Prostate gland (tissue), 2 donors: ENCODE measurements at regions not wholly inside any gene's neighbourhood (a gene's known extent, or its start where the extent isn't known, plus 50 kb on each side); places are given as distances from the start of the nearest gene placed in this dataset.
"Not testable (repeated sequence)": the region's sequence is repeated elsewhere in the genome, so short reads cannot be mapped to it uniquely, and the experiment has no call there.

Experiments used
- DNase-seq: peaks from one replicate; pipeline ENCODE4 v3.0.0-alpha.2; 2019; ENCODE audit warnings: low spot score
- H3K27ac ChIP-seq, 2 donors: fragments of 200-600 bp; sonication (generic); 2 replicates each; pipeline ENCODE4 v1.5.1; 2017 to 2019
- H3K27me3 ChIP-seq: fragments of 200-600 bp; sonication (generic); replicated peaks from 2 replicates; pipeline ENCODE4 v1.5.1; 2019; ENCODE audit not compliant: insufficient read depth
- H3K36me3 ChIP-seq, 2 donors: fragments of 200-600 bp; sonication (generic); 1 replicate in 1 of 2; 2 replicates in 1 of 2; pipeline versions ENCODE4 v1.5.1 to v1.8.1; 2017 to 2019
- H3K4me1 ChIP-seq: fragments of 200-600 bp; sonication (generic); replicated peaks from 2 replicates; pipeline ENCODE4 v1.5.1; 2019
- H3K4me3 ChIP-seq, 2 donors: fragments of 200-600 bp; sonication (generic); 2 replicates each; pipeline ENCODE4 v1.5.1; 2017 to 2019
- H3K9me3 ChIP-seq: fragments of 200-600 bp; sonication (generic); 2 replicates; pipeline ENCODE4 v1.5.1; 2017
- POLR2A ChIP-seq: fragments of 450-650 bp; IDR thresholded peaks from one replicate; pipeline ENCODE4 v1.6.1; 2016; ENCODE audit warnings: antibody characterized with exemption, mild to moderate bottlenecking
- POLR2AphosphoS5 ChIP-seq: sonication (generic); formaldehyde crosslinking; IDR thresholded peaks from one replicate; pipeline ENCODE4 v1.6.1; 2017; ENCODE audit warnings: antibody characterized with exemption
- WGBS: methylation state at CpG from one replicate; pipeline ENCODE4 v1.1.5; 2018; 5-methylcytosine and 5-hydroxymethylcytosine counted together
- intact Hi-C: fragments of 100-400 bp; cut with DNase I; formaldehyde crosslinking; loops from one replicate; pipeline ENCODE4 v1.14.2; 2022
- TF ChIP-seq, protein P1 (sequence below), 4 experiments: fragments of 200-600 bp in 2 of 4; fragments of 450-650 bp in 2 of 4; sonication (generic) in 2 of 4; IDR thresholded peaks; 1 replicate in 3 of 4; 2 replicates in 1 of 4; pipeline ENCODE4 v1.5.1; 2016 to 2019; ENCODE audit warnings: antibody characterized with exemption in 4 of 4, mild to moderate bottlenecking in 2 of 4, moderate library complexity in 2 of 4

DNA sequence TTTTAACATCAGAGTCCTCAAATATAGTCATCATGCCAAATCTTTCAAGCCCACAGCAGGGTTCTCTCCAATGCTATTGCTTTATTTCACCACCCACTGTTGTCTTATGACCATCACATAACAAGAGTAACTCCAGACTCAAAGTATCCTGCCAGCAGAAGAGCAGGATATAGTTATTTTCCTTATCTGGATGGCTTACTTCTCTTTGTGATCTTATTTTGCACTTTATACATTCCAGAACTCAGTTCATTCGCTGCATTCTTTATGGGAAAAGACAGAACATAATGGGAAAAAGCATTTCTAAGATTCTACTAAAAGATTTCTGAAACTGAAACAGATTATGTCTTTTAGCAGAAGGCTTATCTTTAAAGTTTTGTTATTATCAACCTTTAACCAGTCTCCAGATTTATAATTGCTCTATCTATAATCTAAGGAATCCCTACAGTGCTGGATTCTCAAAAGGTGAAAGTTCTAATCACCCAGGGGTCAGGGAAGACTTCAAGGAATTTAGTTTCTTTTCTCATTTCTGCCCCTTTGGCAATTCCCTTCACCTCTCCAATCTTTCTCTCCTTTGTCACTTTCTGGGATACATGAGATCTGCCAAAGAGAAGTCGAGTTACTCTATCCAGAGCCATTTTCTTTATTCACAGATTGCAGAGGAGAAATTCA is 190.4 kb downstream of the TPBG start:
- Histone ChIP-seq H3K4me3 (no peak overlapping the region), H3K36me3 (no peaks in the 10 kb centered on the region), H3K27ac (no peak overlapping the region), H3K27me3 (no peaks in the 10 kb centered on the region), H3K4me1 (no peaks in the 10 kb centered on the region), H3K9me3 (no peaks in the 10 kb centered on the region)
- intact Hi-C loops: no loop called here
- WGBS: 72% methylated on average over 2 of the region's 2 CpGs
- no peak for DNase-seq
- TF ChIP-seq POLR2AphosphoS5 (no peak), POLR2A (no peak)
- TF ChIP-seq, protein P1, sequence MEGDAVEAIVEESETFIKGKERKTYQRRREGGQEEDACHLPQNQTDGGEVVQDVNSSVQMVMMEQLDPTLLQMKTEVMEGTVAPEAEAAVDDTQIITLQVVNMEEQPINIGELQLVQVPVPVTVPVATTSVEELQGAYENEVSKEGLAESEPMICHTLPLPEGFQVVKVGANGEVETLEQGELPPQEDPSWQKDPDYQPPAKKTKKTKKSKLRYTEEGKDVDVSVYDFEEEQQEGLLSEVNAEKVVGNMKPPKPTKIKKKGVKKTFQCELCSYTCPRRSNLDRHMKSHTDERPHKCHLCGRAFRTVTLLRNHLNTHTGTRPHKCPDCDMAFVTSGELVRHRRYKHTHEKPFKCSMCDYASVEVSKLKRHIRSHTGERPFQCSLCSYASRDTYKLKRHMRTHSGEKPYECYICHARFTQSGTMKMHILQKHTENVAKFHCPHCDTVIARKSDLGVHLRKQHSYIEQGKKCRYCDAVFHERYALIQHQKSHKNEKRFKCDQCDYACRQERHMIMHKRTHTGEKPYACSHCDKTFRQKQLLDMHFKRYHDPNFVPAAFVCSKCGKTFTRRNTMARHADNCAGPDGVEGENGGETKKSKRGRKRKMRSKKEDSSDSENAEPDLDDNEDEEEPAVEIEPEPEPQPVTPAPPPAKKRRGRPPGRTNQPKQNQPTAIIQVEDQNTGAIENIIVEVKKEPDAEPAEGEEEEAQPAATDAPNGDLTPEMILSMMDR (IDR thresholded peaks at IDR 0.05): no peak

DNA sequence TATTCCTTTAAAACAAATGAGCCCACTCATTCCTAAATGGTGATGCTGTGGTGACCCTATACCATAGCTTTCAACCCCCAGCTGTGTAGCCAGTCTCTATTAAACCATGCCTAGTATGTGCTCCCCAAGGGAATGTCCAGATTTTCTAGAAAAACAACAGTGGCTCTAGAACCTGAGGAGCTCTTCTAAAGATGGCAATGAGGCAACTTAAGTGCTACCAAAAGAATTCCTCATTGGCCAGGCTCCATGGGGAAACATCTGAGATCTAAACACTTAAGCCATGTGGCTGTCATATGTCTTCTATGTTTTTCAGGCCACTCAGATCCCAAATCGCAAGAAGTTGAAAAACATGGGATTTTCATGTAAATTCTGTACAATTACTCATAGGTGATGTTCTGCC is 191.0 kb downstream of the TPBG start:
- no peaks in the 10 kb centered on the region for H3K4me1 ChIP-seq
- WGBS: 100% methylated on average over 1 of the region's 1 CpG

DNA sequence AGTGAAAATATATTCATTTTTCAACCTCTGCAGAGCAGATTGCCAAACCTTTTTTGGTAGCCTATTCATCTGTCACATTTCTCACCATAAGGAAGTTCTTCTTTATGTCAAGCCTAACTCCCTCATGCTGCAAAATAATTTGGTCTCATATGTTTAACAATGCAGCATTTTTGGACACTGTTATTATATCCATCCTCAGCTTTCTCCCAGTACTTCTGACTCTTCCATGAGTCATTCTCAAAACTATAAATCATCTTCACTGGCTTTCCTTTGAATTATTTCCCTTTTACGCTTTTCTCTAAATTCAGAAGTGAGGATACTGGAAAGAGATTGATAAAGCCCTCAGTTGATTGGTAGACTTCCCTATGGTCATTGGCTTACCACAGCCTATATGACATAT is 192.2 kb downstream of the TPBG start:
- H3K4me3 ChIP-seq: no peak overlapping the region
- TF ChIP-seq POLR2AphosphoS5 (no peak), POLR2A (no peak)
- TF ChIP-seq, protein P1 (IDR thresholded peaks at IDR 0.05): no peak
- H3K27ac ChIP-seq: no peak overlapping the region
- H3K9me3 ChIP-seq: no peaks in the 10 kb centered on the region
- WGBS: 91% methylated on average over 1 of the region's 1 CpG
- intact Hi-C loops: no loop called here
- H3K36me3 ChIP-seq: no peaks in the 10 kb centered on the region
- H3K27me3 ChIP-seq: no peaks in the 10 kb centered on the region
- DNase-seq: no peak
- no peaks in the 10 kb centered on the region for H3K4me1 ChIP-seq

More for the DNA sequence above, 191.0 kb downstream of the TPBG start:
- intact Hi-C loops: no loop called here
- Histone ChIP-seq H3K9me3 (no peaks in the 10 kb centered on the region), H3K4me3 (no peak overlapping the region), H3K27me3 (no peaks in the 10 kb centered on the region), H3K27ac (no peak overlapping the region), H3K36me3 (no peaks in the 10 kb centered on the region)
- no peak for TF ChIP-seq POLR2A
- TF ChIP-seq, protein P1 (IDR thresholded peaks at IDR 0.05): no peak
- no peak for TF ChIP-seq POLR2AphosphoS5
- DNase-seq: no peak

DNA sequence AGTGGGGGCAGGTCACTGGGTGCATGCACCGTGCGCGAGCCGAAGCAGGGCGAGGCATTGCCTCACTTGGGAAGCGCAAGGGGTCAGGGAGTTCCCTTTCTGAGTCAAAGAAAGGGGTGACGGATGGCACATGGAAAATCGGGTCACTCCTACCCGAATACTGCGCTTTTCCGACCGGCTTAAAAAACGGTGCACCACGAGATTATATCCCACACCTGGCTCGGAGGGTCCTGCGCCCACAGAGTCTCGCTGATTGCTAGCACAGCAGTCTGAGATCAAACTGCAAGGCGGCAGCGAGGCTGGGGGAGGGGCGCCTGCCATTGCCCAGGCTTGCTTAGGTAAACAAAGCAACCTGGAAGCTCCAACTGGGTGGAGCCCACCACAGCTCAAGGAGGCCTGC is 194.9 kb downstream of the TPBG start:
- H3K27me3 ChIP-seq, H3K9me3 ChIP-seq, intact Hi-C loops, H3K36me3 ChIP-seq, H3K27ac ChIP-seq, H3K4me1 ChIP-seq, DNase-seq, H3K4me3 ChIP-seq: not testable (repeated sequence)
- 77% methylated on average over 20 of the region's 20 CpGs for WGBS

DNA sequence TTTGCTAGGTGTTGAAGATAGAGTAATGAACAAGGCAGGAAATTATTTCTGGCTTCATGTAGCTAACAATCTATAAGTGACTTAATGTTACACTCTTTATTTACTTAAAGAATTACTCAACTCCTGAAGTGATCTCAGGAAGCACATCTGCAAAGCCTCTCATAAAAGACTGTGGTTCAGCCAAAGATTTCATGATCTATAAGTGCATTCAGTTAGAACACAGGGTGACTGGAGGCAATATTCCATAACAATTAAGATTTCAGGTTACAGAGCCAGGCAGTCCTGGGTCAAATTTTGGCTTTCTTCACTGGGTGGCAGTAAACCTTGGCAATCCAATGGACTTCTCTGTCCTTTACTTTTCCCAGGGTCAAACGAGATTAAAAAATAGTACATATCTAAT is 204.0 kb downstream of the TPBG start:
- H3K36me3 ChIP-seq: no peaks in the 10 kb centered on the region
- no peak overlapping the region for H3K4me3 ChIP-seq
- H3K27me3 ChIP-seq: no peaks in the 10 kb centered on the region
- intact Hi-C loops: no loop called here
- H3K4me1 ChIP-seq: no peaks in the 10 kb centered on the region
- WGBS: 57% methylated on average over 1 of the region's 1 CpG
- no peaks in the 10 kb centered on the region for H3K9me3 ChIP-seq
- TF ChIP-seq POLR2AphosphoS5: no peak
- TF ChIP-seq POLR2A: no peak
- TF ChIP-seq, protein P1 (IDR thresholded peaks at IDR 0.05): no peak
- no peak overlapping the region for H3K27ac ChIP-seq
- no peak for DNase-seq
